ENCODE measurements at regions not wholly inside any gene's neighbourhood (a gene's known extent, or its start where the extent isn't known, plus 50 kb on each side); places are given as distances from the start of the nearest gene placed in this dataset.
"Not testable (repeated sequence)": the region's sequence is repeated elsewhere in the genome, so short reads cannot be mapped to it uniquely, and the experiment has no call there.

- H3K27me3 ChIP-seq (replicated peaks; ENCODE audit: control insufficient read depth, insufficient read depth, low read length), result no peaks in the 10 kb centered on the region
- H3K36me3 ChIP-seq (ENCODE audit: control insufficient read depth, insufficient read depth, low read length, severe bottlenecking), result no peaks in the 10 kb centered on the region
- no peaks in the 10 kb centered on the region for H3K4me1 ChIP-seq (ENCODE audit: control insufficient read depth, insufficient read depth, low read length)
- H3K9ac ChIP-seq (ENCODE audit: low read length), result no peak overlapping the region
- no peak for DNase-seq (ENCODE audit: low read depth)
- peaks cover 14% of the 10 kb centered on the region for H3K9me3 ChIP-seq (ENCODE audit: control insufficient read depth, low read length)
- H3K4me3 ChIP-seq (ENCODE audit: low read length), result no peak overlapping the region
These were observed 200.7 kb downstream of the RRAGC start for GRCh38 chr1:38658883-38659282.

GRCh38 chr1:38657873-38658272, 201.7 kb downstream of the RRAGC start:
- peaks cover 14% of the 10 kb centered on the region for H3K9me3 ChIP-seq (ENCODE audit: control insufficient read depth, low read length)

GRCh38 chr1:38657207-38657840, 202.2 kb downstream of the RRAGC start:
- Histone ChIP-seq H3K27me3 (replicated peaks; ENCODE audit: control insufficient read depth, insufficient read depth, low read length) (no peaks in the 10 kb centered on the region), H3K4me3 (ENCODE audit: low read length) (no peak overlapping the region), H3K36me3 (ENCODE audit: control insufficient read depth, insufficient read depth, low read length, severe bottlenecking) (no peaks in the 10 kb centered on the region), H3K9ac (ENCODE audit: low read length) (no peak overlapping the region), H3K9me3 (ENCODE audit: control insufficient read depth, low read length) (peaks cover 14% of the 10 kb centered on the region), H3K4me1 (ENCODE audit: control insufficient read depth, insufficient read depth, low read length) (no peaks in the 10 kb centered on the region)
- no peak for DNase-seq (ENCODE audit: low read depth)

More at GRCh38 chr1:38657873-38658272, 201.7 kb downstream of the RRAGC start:
- DNase-seq (ENCODE audit: low read depth), result no peak
- Histone ChIP-seq H3K4me3 (ENCODE audit: low read length) (no peak overlapping the region), H3K4me1 (ENCODE audit: control insufficient read depth, insufficient read depth, low read length) (no peaks in the 10 kb centered on the region), H3K27me3 (replicated peaks; ENCODE audit: control insufficient read depth, insufficient read depth, low read length) (no peaks in the 10 kb centered on the region), H3K36me3 (ENCODE audit: control insufficient read depth, insufficient read depth, low read length, severe bottlenecking) (no peaks in the 10 kb centered on the region), H3K9ac (ENCODE audit: low read length) (no peak overlapping the region)

- peaks cover 14% of the 10 kb centered on the region for H3K9me3 ChIP-seq (ENCODE audit: control insufficient read depth, low read length)
- H3K36me3 ChIP-seq (ENCODE audit: control insufficient read depth, insufficient read depth, low read length, severe bottlenecking), result no peaks in the 10 kb centered on the region
- H3K4me1 ChIP-seq (ENCODE audit: control insufficient read depth, insufficient read depth, low read length), result no peaks in the 10 kb centered on the region
- DNase-seq (ENCODE audit: low read depth), result no peak
- no peak overlapping the region for H3K4me3 ChIP-seq (ENCODE audit: low read length)
- no peaks in the 10 kb centered on the region for H3K27me3 ChIP-seq (replicated peaks; ENCODE audit: control insufficient read depth, insufficient read depth, low read length)
- no peak overlapping the region for H3K9ac ChIP-seq (ENCODE audit: low read length)
These were observed 202.8 kb downstream of the RRAGC start for GRCh38 chr1:38656726-38657125.

DNA sequence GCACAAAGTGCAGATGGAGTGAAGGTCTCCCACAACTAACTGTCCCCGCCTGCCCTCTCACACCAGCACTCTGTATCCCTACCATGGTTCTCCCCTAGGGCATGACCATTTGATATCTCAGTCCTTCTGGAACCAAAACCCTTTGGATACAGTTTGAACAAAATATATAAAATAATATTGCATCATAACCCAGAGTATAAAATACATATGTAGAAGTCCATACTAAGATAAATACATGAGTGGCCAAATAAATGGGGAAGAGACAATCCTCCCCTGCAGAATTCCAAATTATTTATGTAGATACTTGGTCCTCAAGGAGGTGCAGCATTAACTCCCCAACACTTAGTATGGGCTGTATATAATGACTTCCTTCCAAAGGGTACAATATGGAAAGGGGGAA, 207.4 kb downstream of the RRAGC start:
- no peaks in the 10 kb centered on the region for H3K36me3 ChIP-seq (ENCODE audit: control insufficient read depth, insufficient read depth, low read length, severe bottlenecking)
- H3K27me3 ChIP-seq (replicated peaks; ENCODE audit: control insufficient read depth, insufficient read depth, low read length), result peaks cover 4% of the 10 kb centered on the region
- DNase-seq (ENCODE audit: low read depth), result no peak
- no peaks in the 10 kb centered on the region for H3K9me3 ChIP-seq (ENCODE audit: control insufficient read depth, low read length)
- H3K9ac ChIP-seq (ENCODE audit: low read length), result no peak overlapping the region
- H3K4me3 ChIP-seq (ENCODE audit: low read length), result no peak overlapping the region
- no peaks in the 10 kb centered on the region for H3K4me1 ChIP-seq (ENCODE audit: control insufficient read depth, insufficient read depth, low read length)

GRCh38 chr1:38651669-38652068, 207.9 kb downstream of the RRAGC start:
- H3K9ac ChIP-seq (ENCODE audit: low read length), result no peak overlapping the region
- no peaks in the 10 kb centered on the region for H3K36me3 ChIP-seq (ENCODE audit: control insufficient read depth, insufficient read depth, low read length, severe bottlenecking)

GRCh38 chr1:38648417-38648816, 211.2 kb downstream of the RRAGC start:
- Histone ChIP-seq H3K9me3 (ENCODE audit: control insufficient read depth, low read length) (no peaks in the 10 kb centered on the region), H3K9ac (ENCODE audit: low read length) (no peak overlapping the region), H3K4me3 (ENCODE audit: low read length) (no peak overlapping the region), H3K4me1 (ENCODE audit: control insufficient read depth, insufficient read depth, low read length) (no peaks in the 10 kb centered on the region), H3K36me3 (ENCODE audit: control insufficient read depth, insufficient read depth, low read length, severe bottlenecking) (no peaks in the 10 kb centered on the region), H3K27me3 (replicated peaks; ENCODE audit: control insufficient read depth, insufficient read depth, low read length) (peaks cover 4% of the 10 kb centered on the region)
- DNase-seq (ENCODE audit: low read depth), result no peak

More at GRCh38 chr1:38651669-38652068, 207.9 kb downstream of the RRAGC start:
- Histone ChIP-seq H3K4me1 (ENCODE audit: control insufficient read depth, insufficient read depth, low read length) (no peaks in the 10 kb centered on the region), H3K9me3 (ENCODE audit: control insufficient read depth, low read length) (no peaks in the 10 kb centered on the region), H3K27me3 (replicated peaks; ENCODE audit: control insufficient read depth, insufficient read depth, low read length) (peaks cover 4% of the 10 kb centered on the region), H3K4me3 (ENCODE audit: low read length) (no peak overlapping the region)
- DNase-seq (ENCODE audit: low read depth), result no peak

GRCh38 chr1:38647341-38647740, 212.2 kb downstream of the RRAGC start:
- H3K27me3 ChIP-seq (replicated peaks; ENCODE audit: control insufficient read depth, insufficient read depth, low read length); H3K9ac ChIP-seq (ENCODE audit: low read length); H3K4me1 ChIP-seq (ENCODE audit: control insufficient read depth, insufficient read depth, low read length); H3K4me3 ChIP-seq (ENCODE audit: low read length); DNase-seq (ENCODE audit: low read depth); H3K36me3 ChIP-seq (ENCODE audit: control insufficient read depth, insufficient read depth, low read length, severe bottlenecking); H3K9me3 ChIP-seq (ENCODE audit: control insufficient read depth, low read length): not testable (repeated sequence)

- H3K27me3 ChIP-seq (replicated peaks; ENCODE audit: control insufficient read depth, insufficient read depth, low read length), result no peaks in the 10 kb centered on the region
- H3K4me1 ChIP-seq (ENCODE audit: control insufficient read depth, insufficient read depth, low read length), result no peaks in the 10 kb centered on the region
- H3K4me3 ChIP-seq (ENCODE audit: low read length), result no peak overlapping the region
- no peak for DNase-seq (ENCODE audit: low read depth)
- H3K9ac ChIP-seq (ENCODE audit: low read length), result no peak overlapping the region
- no peaks in the 10 kb centered on the region for H3K9me3 ChIP-seq (ENCODE audit: control insufficient read depth, low read length)
- no peaks in the 10 kb centered on the region for H3K36me3 ChIP-seq (ENCODE audit: control insufficient read depth, insufficient read depth, low read length, severe bottlenecking)
These were observed 215.5 kb downstream of the RRAGC start for GRCh38 chr1:38644092-38644491.

GRCh38 chr1:38641661-38642060, 217.9 kb downstream of the RRAGC start:
- DNase-seq (ENCODE audit: low read depth), result no peak
- H3K27me3 ChIP-seq (replicated peaks; ENCODE audit: control insufficient read depth, insufficient read depth, low read length), result peaks cover 4% of the 10 kb centered on the region

DNA sequence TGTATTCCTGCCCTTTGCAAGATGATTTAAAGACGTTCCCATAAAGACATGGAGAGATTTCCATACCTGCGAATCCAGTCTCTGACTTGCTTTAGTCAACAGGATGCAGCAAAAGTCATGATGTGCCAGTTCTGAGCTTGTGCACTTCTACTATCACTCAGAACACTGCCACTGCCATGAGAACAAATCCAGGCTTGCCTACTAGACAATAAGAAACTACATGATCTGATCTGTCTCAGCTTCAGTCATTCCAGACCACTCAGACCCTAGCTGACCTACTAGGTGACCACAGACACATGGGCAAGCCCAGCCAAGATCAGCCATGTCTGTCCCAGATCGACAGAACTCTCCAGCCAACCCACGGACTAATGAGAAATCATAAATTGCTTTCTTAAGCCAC, 219.2 kb downstream of the RRAGC start:
- no peak overlapping the region for H3K4me3 ChIP-seq (ENCODE audit: low read length)
- no peak for DNase-seq (ENCODE audit: low read depth)
- H3K9me3 ChIP-seq (ENCODE audit: control insufficient read depth, low read length), result no peaks in the 10 kb centered on the region
- H3K27me3 ChIP-seq (replicated peaks; ENCODE audit: control insufficient read depth, insufficient read depth, low read length), result peaks cover 4% of the 10 kb centered on the region
- H3K4me1 ChIP-seq (ENCODE audit: control insufficient read depth, insufficient read depth, low read length), result no peaks in the 10 kb centered on the region
- H3K36me3 ChIP-seq (ENCODE audit: control insufficient read depth, insufficient read depth, low read length, severe bottlenecking), result no peaks in the 10 kb centered on the region
- no peak overlapping the region for H3K9ac ChIP-seq (ENCODE audit: low read length)

More at GRCh38 chr1:38641661-38642060, 217.9 kb downstream of the RRAGC start:
- Histone ChIP-seq H3K4me3 (ENCODE audit: low read length) (no peak overlapping the region), H3K36me3 (ENCODE audit: control insufficient read depth, insufficient read depth, low read length, severe bottlenecking) (no peaks in the 10 kb centered on the region), H3K9ac (ENCODE audit: low read length) (no peak overlapping the region), H3K4me1 (ENCODE audit: control insufficient read depth, insufficient read depth, low read length) (no peaks in the 10 kb centered on the region), H3K9me3 (ENCODE audit: control insufficient read depth, low read length) (no peaks in the 10 kb centered on the region)

- no peaks in the 10 kb centered on the region for H3K36me3 ChIP-seq (ENCODE audit: control insufficient read depth, insufficient read depth, low read length, severe bottlenecking)
These were observed 231.3 kb downstream of the RRAGC start for GRCh38 chr1:38628241-38628640.

More at GRCh38 chr1:38628241-38628640, 231.3 kb downstream of the RRAGC start:
- Histone ChIP-seq H3K9ac (ENCODE audit: low read length) (no peak overlapping the region), H3K27me3 (replicated peaks; ENCODE audit: control insufficient read depth, insufficient read depth, low read length) (peaks cover 3% of the 10 kb centered on the region), H3K9me3 (ENCODE audit: control insufficient read depth, low read length) (peaks cover 8% of the 10 kb centered on the region), H3K4me3 (ENCODE audit: low read length) (no peak overlapping the region), H3K4me1 (ENCODE audit: control insufficient read depth, insufficient read depth, low read length) (no peaks in the 10 kb centered on the region)
- no peak for DNase-seq (ENCODE audit: low read depth)

Data from adipocyte (in vitro differentiated cells).